ENCODE measurements at regions not wholly inside any gene's neighbourhood (a gene's known extent, or its start where the extent isn't known, plus 50 kb on each side); places are given as distances from the start of the nearest gene placed in this dataset.
A peak's percentile ranks its signal among the peaks of the same experiment; 100 is the strongest.
"Not testable (repeated sequence)": the region's sequence is repeated elsewhere in the genome, so short reads cannot be mapped to it uniquely, and the experiment has no call there.

- no peak for DNase-seq (ENCODE audit: low spot score)
These were observed 414.0 kb upstream of the HS3ST1 start for GRCh38 chr4:11842620-11843263.

DNA sequence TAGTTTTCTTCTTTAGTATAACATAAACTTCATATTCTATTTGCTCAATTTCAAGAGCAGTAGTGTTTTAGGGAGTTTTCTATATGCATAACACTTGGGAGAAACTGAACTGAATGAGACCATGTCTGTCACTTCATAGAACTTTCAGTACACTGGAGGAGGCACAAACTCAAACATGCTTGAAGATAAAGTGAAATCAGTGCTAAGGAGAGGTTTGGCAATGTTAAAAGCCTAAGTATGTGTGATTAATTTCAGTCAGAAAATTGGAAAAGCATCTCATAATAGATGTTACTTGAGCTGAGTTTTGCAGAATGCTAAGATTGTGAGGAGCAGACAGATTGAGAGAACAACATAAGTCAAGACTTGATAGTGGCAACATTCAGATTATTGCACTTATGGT is 411.2 kb upstream of the HS3ST1 start:
- no peak for DNase-seq (ENCODE audit: low spot score)

GRCh38 chr4:11831739-11832138 is 403.0 kb upstream of the HS3ST1 start:
- no peak for DNase-seq (ENCODE audit: low spot score)

DNA sequence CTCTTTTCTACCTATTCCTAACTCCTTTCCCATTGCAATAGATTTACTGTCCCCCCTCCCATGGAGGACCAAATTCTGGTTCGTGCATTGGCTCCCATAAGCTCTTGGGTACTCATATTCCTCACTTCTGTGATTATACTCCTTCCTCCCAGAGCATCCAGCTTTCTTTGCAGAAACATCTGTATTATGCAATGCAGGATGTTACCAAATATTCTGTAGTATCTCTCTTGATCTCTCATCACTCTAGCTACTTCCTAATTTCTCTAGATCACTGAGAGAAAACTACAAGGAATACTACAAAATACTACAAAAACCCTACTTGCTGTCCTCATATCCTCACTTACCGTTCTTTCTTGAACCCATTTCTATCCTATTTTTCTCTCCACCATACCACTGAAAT is 395.9 kb upstream of the HS3ST1 start:
- no peak for DNase-seq (ENCODE audit: low spot score)

DNA sequence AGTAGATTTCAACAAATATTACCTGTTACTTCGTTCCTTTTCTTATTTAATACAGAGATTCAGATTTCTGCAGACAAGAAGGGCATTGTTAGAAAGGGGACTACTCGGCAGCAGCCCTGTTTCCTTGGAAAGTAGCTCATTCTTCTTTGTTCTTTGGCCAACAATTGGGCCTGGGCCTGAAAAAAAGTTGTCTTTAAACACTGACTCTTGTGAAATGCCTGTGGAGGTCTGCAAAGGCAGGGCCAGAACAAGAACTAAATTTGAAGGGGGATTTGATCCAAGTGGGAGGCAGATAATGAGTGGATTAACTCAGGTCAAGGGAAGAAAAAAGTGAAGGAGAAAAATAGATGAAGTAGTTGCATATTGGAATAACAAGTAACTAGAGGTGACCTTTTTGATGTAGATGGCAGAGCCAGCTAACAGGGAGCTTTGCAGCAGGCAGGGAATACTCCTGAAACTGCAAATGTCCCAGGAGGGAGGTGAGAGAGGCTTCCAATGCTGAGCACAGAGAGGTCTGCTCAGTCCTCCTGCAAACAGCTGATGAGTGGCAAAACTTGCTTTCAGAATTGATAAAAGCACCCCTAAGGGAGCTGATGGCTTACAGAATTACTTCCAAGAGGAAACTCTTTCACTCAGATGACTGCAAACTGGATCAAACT is 393.2 kb upstream of the HS3ST1 start:
- no peak for DNase-seq (ENCODE audit: low spot score)

- DNase-seq (ENCODE audit: low spot score): no peak
These were observed 388.4 kb upstream of the HS3ST1 start for GRCh38 chr4:11817088-11817487.

GRCh38 chr4:11814758-11815157 is 386.1 kb upstream of the HS3ST1 start:
- no peak for DNase-seq (ENCODE audit: low spot score)

GRCh38 chr4:11813951-11814446 is 385.3 kb upstream of the HS3ST1 start:
- DNase-seq (ENCODE audit: low spot score): no peak

GRCh38 chr4:11811521-11811920 is 382.8 kb upstream of the HS3ST1 start:
- DNase-seq (ENCODE audit: low spot score): not testable (repeated sequence)

DNA sequence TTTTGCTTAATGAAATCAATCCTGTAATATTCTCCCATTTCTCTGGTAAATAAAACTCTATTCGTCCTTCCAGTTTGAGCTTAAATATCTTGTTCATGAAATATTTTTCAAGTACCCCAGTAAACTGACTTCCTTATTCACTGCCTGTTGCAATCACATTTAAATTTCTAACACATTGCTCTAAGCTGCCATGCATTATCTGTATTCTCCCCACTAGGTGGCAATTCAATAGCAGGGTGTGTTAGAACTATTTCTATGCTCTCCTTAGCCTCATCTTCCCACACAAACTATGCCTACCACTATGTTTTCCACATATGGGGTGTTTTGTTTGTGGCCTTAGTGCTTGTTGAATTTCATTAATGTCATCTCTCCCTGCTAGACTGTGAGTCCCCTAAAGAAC is 377.1 kb upstream of the HS3ST1 start:
- DNase-seq (ENCODE audit: low spot score): no peak

- DNase-seq (ENCODE audit: low spot score): no peak
These were observed 373.1 kb upstream of the HS3ST1 start for GRCh38 chr4:11801466-11802446.

GRCh38 chr4:11799196-11799595 is 370.5 kb upstream of the HS3ST1 start:
- no peak for DNase-seq (ENCODE audit: low spot score)

- no peak for DNase-seq (ENCODE audit: low spot score)
These were observed 363.1 kb upstream of the HS3ST1 start for GRCh38 chr4:11791797-11792196.

- DNase-seq (ENCODE audit: low spot score): no peak
These were observed 361.5 kb upstream of the HS3ST1 start for GRCh38 chr4:11790230-11790629.

GRCh38 chr4:11783588-11783987 is 354.9 kb upstream of the HS3ST1 start:
- DNase-seq (ENCODE audit: low spot score): no peak

GRCh38 chr4:11782859-11783258 is 354.2 kb upstream of the HS3ST1 start:
- DNase-seq (ENCODE audit: low spot score): no peak

DNA sequence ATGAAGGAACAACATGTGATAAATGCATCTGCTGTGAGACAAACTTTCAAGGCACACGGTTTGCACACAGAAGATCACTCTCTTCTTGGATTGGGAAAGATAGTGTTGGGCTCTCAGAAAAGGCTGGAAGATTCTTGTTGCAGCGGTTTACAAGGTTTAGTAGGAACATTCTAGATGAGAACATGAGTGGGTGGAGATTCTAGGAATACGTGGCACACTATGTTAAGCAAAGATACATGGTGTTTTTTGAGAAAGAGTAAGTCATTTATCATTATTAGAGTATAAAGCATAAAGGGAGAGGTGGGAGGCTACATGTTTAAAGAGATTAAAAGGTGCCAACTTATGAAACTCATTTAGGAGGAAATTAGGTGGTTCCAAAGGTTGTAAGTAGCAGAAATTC is 348.8 kb upstream of the HS3ST1 start:
- no peak for DNase-seq (ENCODE audit: low spot score)

DNA sequence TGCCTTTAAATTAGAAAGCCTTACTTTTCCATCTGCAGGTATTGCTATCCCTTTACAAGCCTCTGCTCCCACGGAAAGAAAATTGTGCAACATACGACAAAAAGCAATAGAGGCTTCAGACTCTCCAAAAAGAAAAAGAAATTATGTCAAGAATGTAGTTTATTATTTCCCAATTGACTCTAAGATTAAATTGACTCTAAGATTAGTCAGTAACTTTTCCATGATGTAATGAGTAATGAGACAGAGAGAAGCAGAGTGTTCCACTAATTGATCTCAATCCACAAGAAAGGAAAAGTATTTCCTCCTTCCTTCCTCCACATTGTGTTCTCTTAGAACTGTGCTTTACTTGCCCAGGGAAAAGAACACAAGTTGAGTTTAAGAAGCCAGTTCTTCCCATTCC is 345.7 kb upstream of the HS3ST1 start:
- no peak for DNase-seq (ENCODE audit: low spot score)

GRCh38 chr4:11773798-11774197 is 345.1 kb upstream of the HS3ST1 start:
- DNase-seq (ENCODE audit: low spot score): no peak

GRCh38 chr4:11769434-11769833 is 340.7 kb upstream of the HS3ST1 start:
- no peak for DNase-seq (ENCODE audit: low spot score)

GRCh38 chr4:11768251-11768972 is 339.7 kb upstream of the HS3ST1 start:
- no peak for DNase-seq (ENCODE audit: low spot score)

- DNase-seq (ENCODE audit: low spot score): peak; percentile 6
These were observed 337.3 kb upstream of the HS3ST1 start for GRCh38 chr4:11765849-11766453.
